ENCODE measurements at regions not wholly inside any gene's neighbourhood (a gene's known extent, or its start where the extent isn't known, plus 50 kb on each side); places are given as distances from the start of the nearest gene placed in this dataset.

DNA sequence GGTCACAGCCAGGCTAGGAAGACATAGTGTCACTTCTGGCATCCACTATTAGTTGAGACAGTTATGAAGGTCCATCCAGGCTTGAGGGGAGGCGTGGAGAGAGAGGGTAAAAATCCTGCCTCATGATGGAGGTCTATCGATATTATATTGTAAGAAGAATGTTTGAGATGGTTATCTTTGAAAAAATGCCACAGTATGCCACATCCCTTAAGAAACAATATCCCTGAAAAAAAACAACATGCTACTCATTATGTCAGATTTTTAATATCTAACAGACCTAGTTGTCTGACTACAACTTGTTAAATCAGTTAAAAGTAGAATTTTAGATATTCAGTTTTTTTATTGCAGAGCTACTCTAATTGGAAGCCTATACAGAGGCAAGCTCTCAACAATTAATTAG is 121.7 kb upstream of the SLC5A12 start:
- TF ChIP-seq, protein P1, sequence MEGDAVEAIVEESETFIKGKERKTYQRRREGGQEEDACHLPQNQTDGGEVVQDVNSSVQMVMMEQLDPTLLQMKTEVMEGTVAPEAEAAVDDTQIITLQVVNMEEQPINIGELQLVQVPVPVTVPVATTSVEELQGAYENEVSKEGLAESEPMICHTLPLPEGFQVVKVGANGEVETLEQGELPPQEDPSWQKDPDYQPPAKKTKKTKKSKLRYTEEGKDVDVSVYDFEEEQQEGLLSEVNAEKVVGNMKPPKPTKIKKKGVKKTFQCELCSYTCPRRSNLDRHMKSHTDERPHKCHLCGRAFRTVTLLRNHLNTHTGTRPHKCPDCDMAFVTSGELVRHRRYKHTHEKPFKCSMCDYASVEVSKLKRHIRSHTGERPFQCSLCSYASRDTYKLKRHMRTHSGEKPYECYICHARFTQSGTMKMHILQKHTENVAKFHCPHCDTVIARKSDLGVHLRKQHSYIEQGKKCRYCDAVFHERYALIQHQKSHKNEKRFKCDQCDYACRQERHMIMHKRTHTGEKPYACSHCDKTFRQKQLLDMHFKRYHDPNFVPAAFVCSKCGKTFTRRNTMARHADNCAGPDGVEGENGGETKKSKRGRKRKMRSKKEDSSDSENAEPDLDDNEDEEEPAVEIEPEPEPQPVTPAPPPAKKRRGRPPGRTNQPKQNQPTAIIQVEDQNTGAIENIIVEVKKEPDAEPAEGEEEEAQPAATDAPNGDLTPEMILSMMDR (IDR thresholded peaks at IDR 0.05; ENCODE audit: insufficient read depth, low read depth, low read length), result no peak
- TF ChIP-seq EZH2 (IDR thresholded peaks at IDR 0.05; ENCODE audit: insufficient read depth, low read length), result no peak

All from astrocyte (in vitro differentiated cells and primary cell).